Neural cell (in vitro differentiated cells): ENCODE measurements at regions not wholly inside any gene's neighbourhood (a gene's known extent, or its start where the extent isn't known, plus 50 kb on each side); places are given as distances from the start of the nearest gene placed in this dataset.

Experiments used
- H2AFZ ChIP-seq: fragments of 200-600, 300-800 bp; sonication (generic), shearing (Covaris generic); 2 replicates; pipeline ENCODE4 v1.6.0; 2014; ENCODE audit warnings: low read depth, mild to moderate bottlenecking, antibody characterized with exemption, low read length, moderate library complexity
- H3F3A ChIP-seq: fragments of 200-600 bp; shearing (Covaris generic); 2 replicates; pipeline ENCODE4 v1.6.1; 2016; ENCODE audit warnings: mild to moderate bottlenecking, moderate library complexity, mixed read lengths, antibody characterized with exemption, low read length; ENCODE audit not compliant: insufficient read depth, poor library complexity, severe bottlenecking
- H3K27ac ChIP-seq: fragments of 200-600, 300-800 bp; sonication (generic), shearing (Covaris generic); 2 replicates; pipeline ENCODE4 v1.5.1; 2014; ENCODE audit warnings: mild to moderate bottlenecking, low read length, moderate library complexity
- H3K27me3 ChIP-seq: fragments of 300-800, 200-600 bp; sonication (generic), shearing (Covaris generic); 2 replicates; pipeline ENCODE4 v1.6.0; 2014; ENCODE audit warnings: mild to moderate bottlenecking, low read depth, low read length, moderate library complexity; ENCODE audit not compliant: insufficient read depth
- H3K36me3 ChIP-seq: fragments of 300-800, 200-600 bp; sonication (generic), shearing (Covaris generic); 2 replicates; pipeline ENCODE4 v1.5.1; 2014; ENCODE audit warnings: mild to moderate bottlenecking, antibody characterized with exemption, low read length, moderate library complexity; ENCODE audit not compliant: insufficient read depth
- H3K4me2 ChIP-seq: fragments of 300-800, 200-600 bp; sonication (generic), shearing (Covaris generic); 2 replicates; pipeline ENCODE4 v1.6.0; 2014; ENCODE audit warnings: mild to moderate bottlenecking, low read length
- H3K4me3 ChIP-seq: fragments of 300-800, 200-600 bp; sonication (generic), shearing (Covaris generic); 2 replicates; pipeline ENCODE4 v1.5.1; 2014; ENCODE audit warnings: mild to moderate bottlenecking, low read length, moderate library complexity
- H3K79me2 ChIP-seq: fragments of 200-600 bp; shearing (Covaris generic); replicated peaks from 2 replicates; pipeline ENCODE4 v1.6.0; 2014; ENCODE audit warnings: mild to moderate bottlenecking, low read length, moderate library complexity; ENCODE audit not compliant: insufficient read depth
- H3K9ac ChIP-seq: fragments of 300-800, 200-600 bp; sonication (generic), shearing (Covaris generic); 2 replicates; pipeline ENCODE4 v1.6.1; 2016; ENCODE audit warnings: mild to moderate bottlenecking, low read length, mixed read lengths
- H3K9me2 ChIP-seq: fragments of 200-600 bp; shearing (Covaris generic); 2 replicates; pipeline ENCODE4 v1.6.1; 2016; ENCODE audit warnings: mild to moderate bottlenecking, low read length, mixed read lengths; ENCODE audit not compliant: insufficient read depth
- H3K9me3 ChIP-seq: fragments of 200-600, 300-800 bp; sonication (generic), shearing (Covaris generic); 2 replicates; pipeline ENCODE4 v1.6.1; 2016; ENCODE audit warnings: mild to moderate bottlenecking, mixed run types, low read length, moderate library complexity, mixed read lengths
- H4K20me1 ChIP-seq: fragments of 200-600 bp; shearing (Covaris generic); 2 replicates; pipeline ENCODE4 v1.6.1; 2016; ENCODE audit warnings: mild to moderate bottlenecking, mixed run types; ENCODE audit not compliant: insufficient read depth
- EP300 ChIP-seq: fragments of 450-650 bp; conservative IDR thresholded peaks from 2 replicates; pipeline ENCODE4 v1.6.1; 2014; ENCODE audit warnings: antibody characterized with exemption, mild to moderate bottlenecking, moderate library complexity; ENCODE audit not compliant: poor library complexity, severe bottlenecking
- EZH2 ChIP-seq: fragments of 200-600, 300-800 bp; shearing (Covaris generic), sonication (generic); IDR thresholded peaks from 2 replicates; pipeline ENCODE4 v1.6.1; 2014; ENCODE audit warnings: antibody characterized with exemption, low read length, borderline replicate concordance, mild to moderate bottlenecking; ENCODE audit not compliant: insufficient read depth, poor library complexity, severe bottlenecking
- MXI1 ChIP-seq: fragments of 450-650 bp; conservative IDR thresholded peaks from 2 replicates; pipeline ENCODE4 v1.6.1; 2014; ENCODE audit warnings: antibody characterized with exemption, mild to moderate bottlenecking; ENCODE audit not compliant: poor library complexity, severe bottlenecking
- POLR2AphosphoS5 ChIP-seq: IDR thresholded peaks from 2 replicates; pipeline ENCODE4 v1.6.1; 2012
- RAD21 ChIP-seq: fragments of 450-650 bp; conservative IDR thresholded peaks from 2 replicates; pipeline ENCODE4 v1.6.1; 2014; ENCODE audit warnings: antibody characterized with exemption, mild to moderate bottlenecking, moderate library complexity
- SMC3 ChIP-seq: fragments of 450-650 bp; conservative IDR thresholded peaks from 2 replicates; pipeline ENCODE4 v1.6.1; 2014; ENCODE audit warnings: antibody characterized with exemption, mild to moderate bottlenecking, moderate library complexity; ENCODE audit not compliant: poor library complexity
- TAF1 ChIP-seq: IDR thresholded peaks from 2 replicates; pipeline ENCODE4 v1.6.1; 2012; ENCODE audit warnings: low read depth
- TF ChIP-seq, protein P1 (sequence below): fragments of 450-650 bp; IDR thresholded peaks from 2 replicates; pipeline ENCODE4 v1.5.1; 2014; ENCODE audit warnings: antibody characterized with exemption, mild to moderate bottlenecking, moderate library complexity; ENCODE audit not compliant: poor library complexity, severe bottlenecking
- TF ChIP-seq, protein P2 (sequence below): IDR thresholded peaks from 2 replicates; pipeline ENCODE4 v1.6.1; 2012; ENCODE audit warnings: borderline replicate concordance

DNA sequence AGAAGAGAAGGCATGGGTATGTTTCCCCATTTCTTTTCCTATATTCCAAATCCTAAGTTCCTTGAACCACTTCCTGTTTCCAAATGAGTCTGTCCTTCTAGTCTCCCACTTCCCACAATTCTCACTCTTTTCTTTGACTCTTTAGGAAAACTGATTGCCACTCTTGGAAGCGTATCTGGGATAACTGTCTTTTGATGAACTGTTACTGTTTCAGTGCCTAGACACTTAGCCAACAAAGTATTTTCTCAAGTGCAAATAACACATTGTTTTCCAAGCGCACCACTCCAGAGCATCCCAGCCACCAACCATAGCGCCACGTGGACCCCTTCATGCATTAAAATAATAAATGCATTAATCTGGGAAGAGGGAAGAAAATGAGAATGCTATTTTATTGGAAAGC, 342.8 kb downstream of the MTX2 start:
- H3K9me2 ChIP-seq: no peaks in the 10 kb centered on the region
- H2AFZ ChIP-seq: no peak overlapping the region
- TF ChIP-seq, protein P1, sequence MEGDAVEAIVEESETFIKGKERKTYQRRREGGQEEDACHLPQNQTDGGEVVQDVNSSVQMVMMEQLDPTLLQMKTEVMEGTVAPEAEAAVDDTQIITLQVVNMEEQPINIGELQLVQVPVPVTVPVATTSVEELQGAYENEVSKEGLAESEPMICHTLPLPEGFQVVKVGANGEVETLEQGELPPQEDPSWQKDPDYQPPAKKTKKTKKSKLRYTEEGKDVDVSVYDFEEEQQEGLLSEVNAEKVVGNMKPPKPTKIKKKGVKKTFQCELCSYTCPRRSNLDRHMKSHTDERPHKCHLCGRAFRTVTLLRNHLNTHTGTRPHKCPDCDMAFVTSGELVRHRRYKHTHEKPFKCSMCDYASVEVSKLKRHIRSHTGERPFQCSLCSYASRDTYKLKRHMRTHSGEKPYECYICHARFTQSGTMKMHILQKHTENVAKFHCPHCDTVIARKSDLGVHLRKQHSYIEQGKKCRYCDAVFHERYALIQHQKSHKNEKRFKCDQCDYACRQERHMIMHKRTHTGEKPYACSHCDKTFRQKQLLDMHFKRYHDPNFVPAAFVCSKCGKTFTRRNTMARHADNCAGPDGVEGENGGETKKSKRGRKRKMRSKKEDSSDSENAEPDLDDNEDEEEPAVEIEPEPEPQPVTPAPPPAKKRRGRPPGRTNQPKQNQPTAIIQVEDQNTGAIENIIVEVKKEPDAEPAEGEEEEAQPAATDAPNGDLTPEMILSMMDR: no peak
- TF ChIP-seq POLR2AphosphoS5: no peak
- TF ChIP-seq EZH2: no peak
- TF ChIP-seq RAD21: no peak
- TF ChIP-seq, protein P2, sequence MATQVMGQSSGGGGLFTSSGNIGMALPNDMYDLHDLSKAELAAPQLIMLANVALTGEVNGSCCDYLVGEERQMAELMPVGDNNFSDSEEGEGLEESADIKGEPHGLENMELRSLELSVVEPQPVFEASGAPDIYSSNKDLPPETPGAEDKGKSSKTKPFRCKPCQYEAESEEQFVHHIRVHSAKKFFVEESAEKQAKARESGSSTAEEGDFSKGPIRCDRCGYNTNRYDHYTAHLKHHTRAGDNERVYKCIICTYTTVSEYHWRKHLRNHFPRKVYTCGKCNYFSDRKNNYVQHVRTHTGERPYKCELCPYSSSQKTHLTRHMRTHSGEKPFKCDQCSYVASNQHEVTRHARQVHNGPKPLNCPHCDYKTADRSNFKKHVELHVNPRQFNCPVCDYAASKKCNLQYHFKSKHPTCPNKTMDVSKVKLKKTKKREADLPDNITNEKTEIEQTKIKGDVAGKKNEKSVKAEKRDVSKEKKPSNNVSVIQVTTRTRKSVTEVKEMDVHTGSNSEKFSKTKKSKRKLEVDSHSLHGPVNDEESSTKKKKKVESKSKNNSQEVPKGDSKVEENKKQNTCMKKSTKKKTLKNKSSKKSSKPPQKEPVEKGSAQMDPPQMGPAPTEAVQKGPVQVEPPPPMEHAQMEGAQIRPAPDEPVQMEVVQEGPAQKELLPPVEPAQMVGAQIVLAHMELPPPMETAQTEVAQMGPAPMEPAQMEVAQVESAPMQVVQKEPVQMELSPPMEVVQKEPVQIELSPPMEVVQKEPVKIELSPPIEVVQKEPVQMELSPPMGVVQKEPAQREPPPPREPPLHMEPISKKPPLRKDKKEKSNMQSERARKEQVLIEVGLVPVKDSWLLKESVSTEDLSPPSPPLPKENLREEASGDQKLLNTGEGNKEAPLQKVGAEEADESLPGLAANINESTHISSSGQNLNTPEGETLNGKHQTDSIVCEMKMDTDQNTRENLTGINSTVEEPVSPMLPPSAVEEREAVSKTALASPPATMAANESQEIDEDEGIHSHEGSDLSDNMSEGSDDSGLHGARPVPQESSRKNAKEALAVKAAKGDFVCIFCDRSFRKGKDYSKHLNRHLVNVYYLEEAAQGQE: no peak
- no peak for TF ChIP-seq SMC3
- TF ChIP-seq EP300: no peak
- no peak for TF ChIP-seq MXI1
- no peak for TF ChIP-seq TAF1
- H3K27me3 ChIP-seq: no peaks in the 10 kb centered on the region
- no peak overlapping the region for H3K27ac ChIP-seq
- no peak overlapping the region for H3K4me3 ChIP-seq
- no peaks in the 10 kb centered on the region for H3F3A ChIP-seq
- no peaks in the 10 kb centered on the region for H3K36me3 ChIP-seq
- no peaks in the 10 kb centered on the region for H3K9me3 ChIP-seq
- H3K4me2 ChIP-seq: no peak overlapping the region
- no peaks in the 10 kb centered on the region for H4K20me1 ChIP-seq
- H3K9ac ChIP-seq: no peak overlapping the region
- H3K79me2 ChIP-seq: no peaks in the 10 kb centered on the region

GRCh38 chr2:176612736-176613135, 343.5 kb downstream of the MTX2 start:
- no peak for TF ChIP-seq EZH2
- no peak for TF ChIP-seq SMC3
- no peak for TF ChIP-seq MXI1
- TF ChIP-seq, protein P1: no peak
- no peak for TF ChIP-seq RAD21
- H3K9me3 ChIP-seq: no peaks in the 10 kb centered on the region
- no peak overlapping the region for H3K4me2 ChIP-seq
- no peak overlapping the region for H3K4me3 ChIP-seq
- H3K27ac ChIP-seq: no peak overlapping the region
- H3F3A ChIP-seq: no peaks in the 10 kb centered on the region
- no peaks in the 10 kb centered on the region for H3K9me2 ChIP-seq
- no peaks in the 10 kb centered on the region for H3K36me3 ChIP-seq
- H2AFZ ChIP-seq: no peak overlapping the region
- no peaks in the 10 kb centered on the region for H3K27me3 ChIP-seq
- H3K9ac ChIP-seq: no peak overlapping the region
- no peaks in the 10 kb centered on the region for H4K20me1 ChIP-seq
- H3K79me2 ChIP-seq: no peaks in the 10 kb centered on the region
